ENCODE measurements at regions not wholly inside any gene's neighbourhood (a gene's known extent, or its start where the extent isn't known, plus 50 kb on each side); places are given as distances from the start of the nearest gene placed in this dataset.
"Not testable (repeated sequence)": the region's sequence is repeated elsewhere in the genome, so short reads cannot be mapped to it uniquely, and the experiment has no call there.

DNA sequence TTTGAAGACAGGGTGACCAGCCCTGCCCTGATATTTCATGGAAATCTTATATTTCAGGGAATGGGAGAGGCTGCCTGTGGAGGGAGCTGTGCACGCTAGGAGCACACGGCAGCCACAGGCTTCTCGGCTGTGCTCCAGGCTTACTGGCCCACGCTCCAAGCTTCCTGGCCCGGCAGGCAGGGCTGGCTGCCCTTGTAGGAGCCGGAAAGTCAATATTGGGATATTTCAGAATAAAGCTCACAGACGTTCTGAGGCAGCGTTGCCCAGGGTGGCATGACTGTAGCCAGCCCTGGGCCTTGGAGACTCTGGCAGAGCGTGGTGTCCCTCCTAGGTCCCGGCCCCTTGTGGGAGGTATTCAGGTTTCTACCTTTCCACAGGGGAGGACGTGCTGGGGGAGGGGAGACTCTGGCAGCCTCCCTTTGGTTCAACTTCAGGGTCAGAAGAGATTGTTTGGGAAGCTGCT, 95.6 kb downstream of the NPIPB11 start:
- no peak overlapping the region for H3K4me3 ChIP-seq (ENCODE audit: low read length)
- H3K79me2 ChIP-seq (replicated peaks; ENCODE audit: insufficient read depth, low read length): no peaks in the 10 kb centered on the region
- no peak overlapping the region for H3K27ac ChIP-seq (ENCODE audit: low read length)
- H3K9me3 ChIP-seq (ENCODE audit: low read length): no peaks in the 10 kb centered on the region
- H2AFZ ChIP-seq (ENCODE audit: low read depth, low read length): no peak overlapping the region
- H3F3A ChIP-seq (ENCODE audit: insufficient read depth, low read length, poor library complexity, severe bottlenecking): no peaks in the 10 kb centered on the region
- no peak overlapping the region for H3K4me2 ChIP-seq (ENCODE audit: low read length)
- no peak overlapping the region for H3K9ac ChIP-seq (ENCODE audit: low read length)
- H3K27me3 ChIP-seq (ENCODE audit: insufficient read depth, low read depth, low read length): no peaks in the 10 kb centered on the region
- H3K36me3 ChIP-seq (ENCODE audit: insufficient read depth, low read length): no peaks in the 10 kb centered on the region
- no peaks in the 10 kb centered on the region for H4K20me1 ChIP-seq (ENCODE audit: insufficient read depth)
- H3K9me2 ChIP-seq (ENCODE audit: insufficient read depth, low read length): no peaks in the 10 kb centered on the region
- TF ChIP-seq REST (IDR thresholded peaks at IDR 0.05; ENCODE audit: borderline replicate concordance): no peak
- TF ChIP-seq EP300 (conservative IDR thresholded peaks at IDR 0.05; ENCODE audit: poor library complexity, severe bottlenecking): no peak
- no peak for TF ChIP-seq TAF1 (IDR thresholded peaks at IDR 0.05; ENCODE audit: low read depth)
- no peak for TF ChIP-seq SMC3 (conservative IDR thresholded peaks at IDR 0.05; ENCODE audit: poor library complexity)

DNA sequence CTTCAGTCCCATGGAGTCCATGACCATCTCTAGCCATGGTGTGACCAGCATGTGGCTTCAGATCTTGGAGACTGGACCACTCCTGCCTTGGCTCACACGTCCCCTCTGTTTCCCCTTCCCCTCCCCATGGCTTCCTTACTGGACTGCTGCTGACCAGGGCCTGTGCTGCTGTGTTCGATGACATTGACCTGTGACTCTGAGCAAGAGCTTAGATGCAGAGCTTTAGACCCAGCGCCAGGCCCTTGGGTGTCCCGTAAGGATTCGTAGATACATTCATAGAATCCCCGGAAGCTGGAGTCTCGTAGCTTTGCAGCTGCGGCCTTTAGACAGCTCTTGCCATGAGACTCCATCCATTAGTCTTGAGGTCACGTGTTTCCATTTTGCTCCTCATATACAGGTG, 96.3 kb downstream of the NPIPB11 start:
- H3K27ac ChIP-seq (ENCODE audit: low read length); H2AFZ ChIP-seq (ENCODE audit: low read depth, low read length); H3K9me2 ChIP-seq (ENCODE audit: insufficient read depth, low read length); H3K9ac ChIP-seq (ENCODE audit: low read length); H3K36me3 ChIP-seq (ENCODE audit: insufficient read depth, low read length); H3F3A ChIP-seq (ENCODE audit: insufficient read depth, low read length, poor library complexity, severe bottlenecking); H3K79me2 ChIP-seq (replicated peaks; ENCODE audit: insufficient read depth, low read length); H3K27me3 ChIP-seq (ENCODE audit: insufficient read depth, low read depth, low read length); H3K4me2 ChIP-seq (ENCODE audit: low read length); H3K9me3 ChIP-seq (ENCODE audit: low read length); H4K20me1 ChIP-seq (ENCODE audit: insufficient read depth); H3K4me3 ChIP-seq (ENCODE audit: low read length): not testable (repeated sequence)

- not testable (repeated sequence) for H3K79me2 ChIP-seq (replicated peaks; ENCODE audit: insufficient read depth, low read length); H3K4me2 ChIP-seq (ENCODE audit: low read length); H4K20me1 ChIP-seq (ENCODE audit: insufficient read depth); H3K9ac ChIP-seq (ENCODE audit: low read length); H2AFZ ChIP-seq (ENCODE audit: low read depth, low read length); H3K27ac ChIP-seq (ENCODE audit: low read length); H3K9me2 ChIP-seq (ENCODE audit: insufficient read depth, low read length); H3K36me3 ChIP-seq (ENCODE audit: insufficient read depth, low read length); H3K4me3 ChIP-seq (ENCODE audit: low read length); H3K27me3 ChIP-seq (ENCODE audit: insufficient read depth, low read depth, low read length); H3F3A ChIP-seq (ENCODE audit: insufficient read depth, low read length, poor library complexity, severe bottlenecking); H3K9me3 ChIP-seq (ENCODE audit: low read length)
Measured at GRCh38 chr16:29309601-29310000, 96.9 kb downstream of the NPIPB11 start.

GRCh38 chr16:29308644-29309546, 97.6 kb downstream of the NPIPB11 start:
- Histone ChIP-seq H3K36me3 (ENCODE audit: insufficient read depth, low read length) (no peaks in the 10 kb centered on the region), H3K27ac (ENCODE audit: low read length) (no peak overlapping the region), H3K9me2 (ENCODE audit: insufficient read depth, low read length) (no peaks in the 10 kb centered on the region), H3K27me3 (ENCODE audit: insufficient read depth, low read depth, low read length) (no peaks in the 10 kb centered on the region), H3K4me3 (ENCODE audit: low read length) (no peak overlapping the region), H4K20me1 (ENCODE audit: insufficient read depth) (no peaks in the 10 kb centered on the region), H3K79me2 (replicated peaks; ENCODE audit: insufficient read depth, low read length) (no peaks in the 10 kb centered on the region), H3K9me3 (ENCODE audit: low read length) (no peaks in the 10 kb centered on the region), H3K4me2 (ENCODE audit: low read length) (no peak overlapping the region), H3F3A (ENCODE audit: insufficient read depth, low read length, poor library complexity, severe bottlenecking) (no peaks in the 10 kb centered on the region), H2AFZ (ENCODE audit: low read depth, low read length) (no peak overlapping the region), H3K9ac (ENCODE audit: low read length) (no peak overlapping the region)
- TF ChIP-seq POLR2AphosphoS5 (IDR thresholded peaks at IDR 0.05): no peak
- no peak for TF ChIP-seq TAF1 (IDR thresholded peaks at IDR 0.05; ENCODE audit: low read depth)
- no peak for TF ChIP-seq MXI1 (conservative IDR thresholded peaks at IDR 0.05; ENCODE audit: poor library complexity, severe bottlenecking)
